Esophagus muscularis mucosa (tissue), 4 donors: ENCODE measurements at regions not wholly inside any gene's neighbourhood (a gene's known extent, or its start where the extent isn't known, plus 50 kb on each side); places are given as distances from the start of the nearest gene placed in this dataset.

Experiments
- DNase-seq: peaks from one replicate; pipeline ENCODE4 v3.0.0-alpha.2; 2017; ENCODE audit errors: extremely low spot score
- H3K27ac ChIP-seq, 4 donors: fragments of 200-600 bp; sonication (generic); replicated peaks in 1 of 4; 1 replicate in 3 of 4; 2 replicates in 1 of 4; pipeline ENCODE4 v1.5.1; 2016 to 2019; ENCODE audit warnings: mild to moderate bottlenecking in 1 of 4
- H3K27me3 ChIP-seq, 4 donors: fragments of 200-600 bp; sonication (generic); one replicate each; pipeline versions ENCODE4 v1.5.1 to v1.6.0; 2016 to 2019
- H3K36me3 ChIP-seq, 4 donors: fragments of 200-600 bp; sonication (generic); one replicate each; pipeline ENCODE4 v1.5.1; 2016 to 2019
- H3K4me1 ChIP-seq, 4 donors: fragments of 200-600 bp; sonication (generic); one replicate each; pipeline ENCODE4 v1.5.1; 2016 to 2019
- H3K4me3 ChIP-seq, 4 donors: fragments of 200-600 bp; sonication (generic); 1 replicate in 2 of 4; 2 replicates in 2 of 4; pipeline ENCODE4 v1.5.1; 2016 to 2019; ENCODE audit warnings: mild to moderate bottlenecking in 4 of 4, moderate library complexity in 1 of 4
- H3K9me3 ChIP-seq, 4 donors: fragments of 200-600 bp; sonication (generic); 1 replicate in 3 of 4; 2 replicates in 1 of 4; pipeline ENCODE4 v1.5.1; 2016 to 2019
- EP300 ChIP-seq: sonication (generic); formaldehyde crosslinking; IDR thresholded peaks from one replicate; pipeline ENCODE4 v1.6.1; 2017; ENCODE audit warnings: antibody characterized with exemption
- POLR2A ChIP-seq: fragments of 450-650 bp; IDR thresholded peaks from one replicate; pipeline ENCODE4 v1.6.1; 2017; ENCODE audit warnings: antibody characterized with exemption, moderate library complexity, mild to moderate bottlenecking, low read depth
- POLR2AphosphoS5 ChIP-seq, 2 donors: sonication (generic); formaldehyde crosslinking; IDR thresholded peaks; one replicate each; pipeline ENCODE4 v1.6.1; 2017; ENCODE audit warnings: antibody characterized with exemption in 2 of 2
- whole genome bisulfite sequencing: methylation state at CpG from one replicate; pipeline ENCODE4 v1.1.5; 2018; 5-methylcytosine and 5-hydroxymethylcytosine counted together
- intact Hi-C: fragments of 100-400 bp; cut with DNase I; formaldehyde crosslinking; loops from one replicate; pipeline ENCODE4 v1.15.1; 2023
- TF ChIP-seq, protein P1 (sequence below), 3 experiments: fragments of 200-600 bp in 2 of 3; fragments of 450-650 bp in 1 of 3; sonication (generic) in 2 of 3; IDR thresholded peaks; one replicate each; pipeline ENCODE4 v1.5.1; 2017 to 2019; ENCODE audit warnings: antibody characterized with exemption in 3 of 3, mild to moderate bottlenecking in 2 of 3, moderate library complexity in 1 of 3

DNA sequence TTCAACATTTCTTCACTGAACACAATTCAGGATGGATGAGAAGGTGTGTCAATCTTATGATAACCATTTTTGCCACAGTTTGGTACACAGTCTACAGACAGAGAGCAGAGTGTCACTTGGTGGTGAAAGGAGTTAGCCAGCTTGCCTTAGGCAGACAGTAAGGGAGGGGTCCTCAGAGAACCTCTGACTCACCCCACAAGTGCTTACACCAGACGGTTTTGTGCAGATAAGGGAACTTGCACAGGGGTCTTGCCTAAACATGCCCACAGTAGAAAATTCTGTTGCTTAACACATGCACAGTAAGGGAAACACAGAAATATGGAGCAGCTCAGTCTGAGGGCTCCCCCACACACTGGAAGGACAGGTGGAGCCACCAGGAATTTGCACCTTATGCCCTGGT, 204.5 kb upstream of the CDH8 start:
- Histone ChIP-seq H3K36me3 (no peaks in the 10 kb centered on the region), H3K9me3 (no peaks in the 10 kb centered on the region), H3K27me3 (no peaks in the 10 kb centered on the region), H3K4me1 (no peaks in the 10 kb centered on the region), H3K27ac (no peak overlapping the region), H3K4me3 (no peak overlapping the region)
- 43% methylated on average over 1 of the region's 1 CpG for WGBS
- intact Hi-C loops, result no loop called here
- no peak for DNase-seq
- TF ChIP-seq POLR2A, result no peak
- TF ChIP-seq EP300, result no peak
- TF ChIP-seq, protein P1, sequence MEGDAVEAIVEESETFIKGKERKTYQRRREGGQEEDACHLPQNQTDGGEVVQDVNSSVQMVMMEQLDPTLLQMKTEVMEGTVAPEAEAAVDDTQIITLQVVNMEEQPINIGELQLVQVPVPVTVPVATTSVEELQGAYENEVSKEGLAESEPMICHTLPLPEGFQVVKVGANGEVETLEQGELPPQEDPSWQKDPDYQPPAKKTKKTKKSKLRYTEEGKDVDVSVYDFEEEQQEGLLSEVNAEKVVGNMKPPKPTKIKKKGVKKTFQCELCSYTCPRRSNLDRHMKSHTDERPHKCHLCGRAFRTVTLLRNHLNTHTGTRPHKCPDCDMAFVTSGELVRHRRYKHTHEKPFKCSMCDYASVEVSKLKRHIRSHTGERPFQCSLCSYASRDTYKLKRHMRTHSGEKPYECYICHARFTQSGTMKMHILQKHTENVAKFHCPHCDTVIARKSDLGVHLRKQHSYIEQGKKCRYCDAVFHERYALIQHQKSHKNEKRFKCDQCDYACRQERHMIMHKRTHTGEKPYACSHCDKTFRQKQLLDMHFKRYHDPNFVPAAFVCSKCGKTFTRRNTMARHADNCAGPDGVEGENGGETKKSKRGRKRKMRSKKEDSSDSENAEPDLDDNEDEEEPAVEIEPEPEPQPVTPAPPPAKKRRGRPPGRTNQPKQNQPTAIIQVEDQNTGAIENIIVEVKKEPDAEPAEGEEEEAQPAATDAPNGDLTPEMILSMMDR (IDR thresholded peaks at IDR 0.05), result no peak
- TF ChIP-seq POLR2AphosphoS5 (IDR thresholded peaks at IDR 0.05), result no peak

GRCh38 chr16:62225675-62226074, 189.4 kb upstream of the CDH8 start:
- 52% methylated on average over 7 of the region's 7 CpGs for WGBS
- no peak for DNase-seq
- Histone ChIP-seq H3K27ac (no peak overlapping the region), H3K36me3 (no peaks in the 10 kb centered on the region), H3K4me1 (no peaks in the 10 kb centered on the region), H3K4me3 (no peak overlapping the region), H3K9me3 (no peaks in the 10 kb centered on the region), H3K27me3 (no peaks in the 10 kb centered on the region)
- TF ChIP-seq EP300 (no peak), POLR2A (no peak)
- TF ChIP-seq, protein P1 (IDR thresholded peaks at IDR 0.05), result peak in 1 of 3 experiments; percentile 29
- intact Hi-C loops, result no loop called here

DNA sequence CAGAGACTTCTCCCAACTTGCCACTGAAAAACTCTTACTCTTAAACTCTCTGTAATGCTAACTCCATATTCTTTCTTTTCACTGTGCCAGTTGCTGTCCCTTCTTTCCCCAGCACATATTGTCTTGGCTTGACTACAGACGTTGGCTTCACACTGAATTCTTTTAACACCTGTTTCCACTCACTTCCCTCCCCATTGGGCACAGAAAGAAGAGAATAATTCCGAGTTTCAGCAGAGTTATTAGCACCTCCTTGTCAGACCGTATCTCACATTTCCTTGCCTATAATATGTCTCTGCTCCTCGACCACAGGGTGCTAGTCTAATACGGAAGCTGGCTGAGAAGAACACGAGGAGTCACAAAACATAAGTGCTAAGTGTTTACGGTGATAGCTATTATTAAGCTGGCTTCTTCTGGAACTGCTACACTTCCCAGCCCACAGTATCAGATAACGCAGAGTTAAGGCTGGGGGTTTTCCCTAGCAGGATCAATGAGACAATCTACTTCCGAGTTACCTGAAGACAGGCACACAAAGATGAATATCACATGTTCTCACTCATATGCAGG, 188.5 kb upstream of the CDH8 start:
- Histone ChIP-seq H3K27me3 (no peaks in the 10 kb centered on the region), H3K4me1 (no peaks in the 10 kb centered on the region), H3K36me3 (no peaks in the 10 kb centered on the region), H3K27ac (no peak overlapping the region), H3K4me3 (no peak overlapping the region), H3K9me3 (no peaks in the 10 kb centered on the region)
- intact Hi-C loops, result no loop called here
- DNase-seq, result no peak
- WGBS, result 51% methylated on average over 9 of the region's 9 CpGs
- TF ChIP-seq POLR2AphosphoS5 (IDR thresholded peaks at IDR 0.05), result no peak
- TF ChIP-seq EP300, result no peak
- TF ChIP-seq, protein P1 (IDR thresholded peaks at IDR 0.05), result no peak
- TF ChIP-seq POLR2A, result no peak

DNA sequence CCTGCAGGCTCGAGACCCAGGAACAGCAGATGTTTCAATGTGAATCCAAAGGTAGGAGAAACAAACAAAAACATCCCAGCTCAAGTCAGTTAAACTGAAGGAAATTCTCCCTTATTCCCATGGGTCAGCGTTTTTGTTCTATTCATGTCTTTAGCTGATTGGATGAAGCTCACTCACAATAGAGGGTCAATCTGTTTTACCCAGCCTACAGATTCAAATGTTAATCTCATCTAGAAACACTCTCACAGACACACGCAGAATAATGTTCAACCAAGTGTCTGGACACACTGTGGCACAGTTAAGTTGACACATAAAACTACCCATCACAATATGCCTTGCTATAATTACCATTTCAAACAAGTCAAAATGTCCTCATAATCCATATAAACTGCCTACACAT, 180.6 kb upstream of the CDH8 start:
- Histone ChIP-seq H3K27ac (no peak overlapping the region), H3K36me3 (no peaks in the 10 kb centered on the region), H3K27me3 (no peaks in the 10 kb centered on the region), H3K9me3 (no peaks in the 10 kb centered on the region), H3K4me3 (no peak overlapping the region), H3K4me1 (no peaks in the 10 kb centered on the region)
- TF ChIP-seq, protein P1 (IDR thresholded peaks at IDR 0.05), result no peak
- TF ChIP-seq POLR2AphosphoS5 (IDR thresholded peaks at IDR 0.05) (no peak), EP300 (no peak), POLR2A (no peak)
- 65% methylated on average over 3 of the region's 3 CpGs for WGBS
- intact Hi-C loops, result no loop called here
- DNase-seq, result no peak

GRCh38 chr16:62213763-62214162, 177.5 kb upstream of the CDH8 start:
- no peaks in the 10 kb centered on the region for H3K36me3 ChIP-seq
- H3K4me1 ChIP-seq, result no peaks in the 10 kb centered on the region
- H3K4me3 ChIP-seq, result no peak overlapping the region
- no peak overlapping the region for H3K27ac ChIP-seq
- TF ChIP-seq, protein P1 (IDR thresholded peaks at IDR 0.05), result no peak
- TF ChIP-seq POLR2A, result no peak
- TF ChIP-seq POLR2AphosphoS5 (IDR thresholded peaks at IDR 0.05), result no peak
- TF ChIP-seq EP300, result no peak
- no peaks in the 10 kb centered on the region for H3K9me3 ChIP-seq
- intact Hi-C loops, result no loop called here
- no peaks in the 10 kb centered on the region for H3K27me3 ChIP-seq
- 67% methylated on average over 2 of the region's 2 CpGs for WGBS
- DNase-seq, result no peak
